ENCODE measurements at regions not wholly inside any gene's neighbourhood (a gene's known extent, or its start where the extent isn't known, plus 50 kb on each side); places are given as distances from the start of the nearest gene placed in this dataset.

GRCh38 chr9:30746589-30746988 lies 1637.9 kb upstream of the ACO1 start:
- H2BK120ac ChIP-seq (ENCODE audit: low read depth, low read length): no peak overlapping the region
- no peak overlapping the region for H3K23ac ChIP-seq (ENCODE audit: low read length in 2 of 2)
- H4K8ac ChIP-seq (ENCODE audit: low read length): no peak overlapping the region
- no peak overlapping the region for H2AFZ ChIP-seq (ENCODE audit: low read depth, low read length)
- H2BK15ac ChIP-seq (ENCODE audit: low read depth, poor library complexity, severe bottlenecking): no peak overlapping the region
- H3K4me1 ChIP-seq (ENCODE audit: control insufficient read depth, insufficient read depth, low read depth, low read length): no peaks in the 10 kb centered on the region
- no peaks in the 10 kb centered on the region for H3K27me3 ChIP-seq (ENCODE audit: control insufficient read depth in 1 of 2, insufficient read depth in 1 of 2, low read length in 2 of 2)
- no peak for DNase-seq
- H2AK5ac ChIP-seq (ENCODE audit: low read length, severe bottlenecking): no peak overlapping the region
- H3K4me3 ChIP-seq (ENCODE audit: insufficient read depth in 1 of 2, low read depth in 1 of 2, low read length in 2 of 2): no peak overlapping the region
- no peaks in the 10 kb centered on the region for H3K79me1 ChIP-seq (replicated peaks; ENCODE audit: low read length, poor library complexity, severe bottlenecking)
- no peak overlapping the region for H2BK5ac ChIP-seq (ENCODE audit: low read depth, low read length, poor library complexity, severe bottlenecking)
- no peak overlapping the region for H3K4ac ChIP-seq (ENCODE audit: low read depth in 1 of 2, low read length in 2 of 2)
- H3K4me2 ChIP-seq (ENCODE audit: low read length, poor library complexity, severe bottlenecking): no peak overlapping the region
- no peaks in the 10 kb centered on the region for H3K9me3 ChIP-seq (ENCODE audit: control insufficient read depth, low read length)
- no peaks in the 10 kb centered on the region for H3K36me3 ChIP-seq (ENCODE audit: control insufficient read depth in 1 of 2, insufficient read depth in 2 of 2, low read depth in 1 of 2, low read length in 2 of 2)
- no peak overlapping the region for H3K14ac ChIP-seq (ENCODE audit: low read length in 2 of 2)
- H3K9ac ChIP-seq (ENCODE audit: low read length): no peak overlapping the region
- H2BK12ac ChIP-seq (ENCODE audit: low read length in 2 of 2): no peak overlapping the region
- no peak overlapping the region for H3K18ac ChIP-seq (ENCODE audit: low read depth in 1 of 2, low read length in 2 of 2)
- no peak overlapping the region for H3K27ac ChIP-seq (ENCODE audit: low read length, poor library complexity, severe bottlenecking)
- H4K91ac ChIP-seq (ENCODE audit: low read length): no peak overlapping the region

- Histone ChIP-seq H3K4ac (ENCODE audit: low read depth in 1 of 2, low read length in 2 of 2) (no peak overlapping the region), H3K4me3 (ENCODE audit: insufficient read depth in 1 of 2, low read depth in 1 of 2, low read length in 2 of 2) (no peak overlapping the region), H3K36me3 (ENCODE audit: control insufficient read depth in 1 of 2, insufficient read depth in 2 of 2, low read depth in 1 of 2, low read length in 2 of 2) (no peaks in the 10 kb centered on the region), H2BK5ac (ENCODE audit: low read depth, low read length, poor library complexity, severe bottlenecking) (no peak overlapping the region), H3K9ac (ENCODE audit: low read length) (no peak overlapping the region), H3K79me1 (replicated peaks; ENCODE audit: low read length, poor library complexity, severe bottlenecking) (no peaks in the 10 kb centered on the region), H3K23ac (ENCODE audit: low read length in 2 of 2) (no peak overlapping the region), H3K4me2 (ENCODE audit: low read length, poor library complexity, severe bottlenecking) (no peak overlapping the region), H3K14ac (ENCODE audit: low read length in 2 of 2) (no peak overlapping the region), H4K91ac (ENCODE audit: low read length) (peak overlapping the region; percentile 34), H3K9me3 (ENCODE audit: control insufficient read depth, low read length) (no peaks in the 10 kb centered on the region), H3K18ac (ENCODE audit: low read depth in 1 of 2, low read length in 2 of 2) (no peak overlapping the region), H2BK12ac (ENCODE audit: low read length in 2 of 2) (no peak overlapping the region), H2AFZ (ENCODE audit: low read depth, low read length) (no peak overlapping the region), H2BK120ac (ENCODE audit: low read depth, low read length) (no peak overlapping the region), H3K27ac (ENCODE audit: low read length, poor library complexity, severe bottlenecking) (no peak overlapping the region), H3K27me3 (ENCODE audit: control insufficient read depth in 1 of 2, insufficient read depth in 1 of 2, low read length in 2 of 2) (no peaks in the 10 kb centered on the region), H2BK15ac (ENCODE audit: low read depth, poor library complexity, severe bottlenecking) (no peak overlapping the region), H2AK5ac (ENCODE audit: low read length, severe bottlenecking) (no peak overlapping the region), H4K8ac (ENCODE audit: low read length) (no peak overlapping the region), H3K4me1 (ENCODE audit: control insufficient read depth, insufficient read depth, low read depth, low read length) (no peaks in the 10 kb centered on the region)
- 84% methylated on average over 8 of the region's 8 CpGs for WGBS
- DNase-seq: no peak
Observed at GRCh38 chr9:30757723-30758122, 1626.7 kb upstream of the ACO1 start.

GRCh38 chr9:30758726-30759446 lies 1625.6 kb upstream of the ACO1 start:
- WGBS: 80% methylated on average over 24 of the region's 24 CpGs
- no peak overlapping the region for H3K4me2 ChIP-seq (ENCODE audit: low read length, poor library complexity, severe bottlenecking)
- no peak overlapping the region for H3K9ac ChIP-seq (ENCODE audit: low read length)
- no peak overlapping the region for H2BK15ac ChIP-seq (ENCODE audit: low read depth, poor library complexity, severe bottlenecking)
- H3K79me1 ChIP-seq (replicated peaks; ENCODE audit: low read length, poor library complexity, severe bottlenecking): no peaks in the 10 kb centered on the region
- H3K4me3 ChIP-seq (ENCODE audit: insufficient read depth in 1 of 2, low read depth in 1 of 2, low read length in 2 of 2): no peak overlapping the region
- no peaks in the 10 kb centered on the region for H3K27me3 ChIP-seq (ENCODE audit: control insufficient read depth in 1 of 2, insufficient read depth in 1 of 2, low read length in 2 of 2)
- no peak for DNase-seq
- H4K91ac ChIP-seq (ENCODE audit: low read length): no peak overlapping the region
- no peak overlapping the region for H2BK12ac ChIP-seq (ENCODE audit: low read length in 2 of 2)
- no peak overlapping the region for H3K4ac ChIP-seq (ENCODE audit: low read depth in 1 of 2, low read length in 2 of 2)
- no peak overlapping the region for H3K18ac ChIP-seq (ENCODE audit: low read depth in 1 of 2, low read length in 2 of 2)
- no peaks in the 10 kb centered on the region for H3K9me3 ChIP-seq (ENCODE audit: control insufficient read depth, low read length)
- no peak overlapping the region for H2BK5ac ChIP-seq (ENCODE audit: low read depth, low read length, poor library complexity, severe bottlenecking)
- H3K27ac ChIP-seq (ENCODE audit: low read length, poor library complexity, severe bottlenecking): no peak overlapping the region
- H3K23ac ChIP-seq (ENCODE audit: low read length in 2 of 2): no peak overlapping the region
- no peak overlapping the region for H2AFZ ChIP-seq (ENCODE audit: low read depth, low read length)
- H3K14ac ChIP-seq (ENCODE audit: low read length in 2 of 2): no peak overlapping the region
- H3K4me1 ChIP-seq (ENCODE audit: control insufficient read depth, insufficient read depth, low read depth, low read length): no peaks in the 10 kb centered on the region
- H4K8ac ChIP-seq (ENCODE audit: low read length): no peak overlapping the region
- no peak overlapping the region for H2BK120ac ChIP-seq (ENCODE audit: low read depth, low read length)
- no peaks in the 10 kb centered on the region for H3K36me3 ChIP-seq (ENCODE audit: control insufficient read depth in 1 of 2, insufficient read depth in 2 of 2, low read depth in 1 of 2, low read length in 2 of 2)
- no peak overlapping the region for H2AK5ac ChIP-seq (ENCODE audit: low read length, severe bottlenecking)

- H3K9me3 ChIP-seq (ENCODE audit: control insufficient read depth, low read length): no peaks in the 10 kb centered on the region
- H4K8ac ChIP-seq (ENCODE audit: low read length): no peak overlapping the region
Observed at GRCh38 chr9:30765318-30765717, 1619.1 kb upstream of the ACO1 start.

More at GRCh38 chr9:30765318-30765717, 1619.1 kb upstream of the ACO1 start:
- H2AFZ ChIP-seq (ENCODE audit: low read depth, low read length): no peak overlapping the region
- H2AK5ac ChIP-seq (ENCODE audit: low read length, severe bottlenecking): no peak overlapping the region
- no peak overlapping the region for H2BK5ac ChIP-seq (ENCODE audit: low read depth, low read length, poor library complexity, severe bottlenecking)
- no peak overlapping the region for H2BK15ac ChIP-seq (ENCODE audit: low read depth, poor library complexity, severe bottlenecking)
- H4K91ac ChIP-seq (ENCODE audit: low read length): no peak overlapping the region
- DNase-seq: no peak
- H3K4me1 ChIP-seq (ENCODE audit: control insufficient read depth, insufficient read depth, low read depth, low read length): no peaks in the 10 kb centered on the region
- no peak overlapping the region for H2BK120ac ChIP-seq (ENCODE audit: low read depth, low read length)
- H3K27me3 ChIP-seq (ENCODE audit: control insufficient read depth in 1 of 2, insufficient read depth in 1 of 2, low read length in 2 of 2): no peaks in the 10 kb centered on the region
- no peak overlapping the region for H3K23ac ChIP-seq (ENCODE audit: low read length in 2 of 2)
- no peaks in the 10 kb centered on the region for H3K79me1 ChIP-seq (replicated peaks; ENCODE audit: low read length, poor library complexity, severe bottlenecking)
- H3K14ac ChIP-seq (ENCODE audit: low read length in 2 of 2): no peak overlapping the region
- no peak overlapping the region for H3K4ac ChIP-seq (ENCODE audit: low read depth in 1 of 2, low read length in 2 of 2)
- H3K4me2 ChIP-seq (ENCODE audit: low read length, poor library complexity, severe bottlenecking): no peak overlapping the region
- no peak overlapping the region for H2BK12ac ChIP-seq (ENCODE audit: low read length in 2 of 2)
- H3K18ac ChIP-seq (ENCODE audit: low read depth in 1 of 2, low read length in 2 of 2): no peak overlapping the region
- no peak overlapping the region for H3K27ac ChIP-seq (ENCODE audit: low read length, poor library complexity, severe bottlenecking)
- H3K36me3 ChIP-seq (ENCODE audit: control insufficient read depth in 1 of 2, insufficient read depth in 2 of 2, low read depth in 1 of 2, low read length in 2 of 2): no peaks in the 10 kb centered on the region
- H3K4me3 ChIP-seq (ENCODE audit: insufficient read depth in 1 of 2, low read depth in 1 of 2, low read length in 2 of 2): no peak overlapping the region
- H3K9ac ChIP-seq (ENCODE audit: low read length): no peak overlapping the region
- WGBS: no CpG with 5 or more reads among the region's 2 CpGs
